A673 (cell line): ENCODE measurements at regions not wholly inside any gene's neighbourhood (a gene's known extent, or its start where the extent isn't known, plus 50 kb on each side); places are given as distances from the start of the nearest gene placed in this dataset.
"Not testable (repeated sequence)": the region's sequence is repeated elsewhere in the genome, so short reads cannot be mapped to it uniquely, and the experiment has no call there.

Experiments used
- BruUV-seq: library from RNA; stranded (reverse); fragments of 400-500 nt; replicated peaks from 2 replicates; lab custom pipeline; 2021; lab: Mats Ljungman, UMichigan
- CTCF ChIA-PET: fragments of 300-600 bp; sonication (Branson Sonifier 250); formaldehyde crosslinking; loops from one replicate; lab custom pipeline; 2022; ENCODE audit warnings: antibody characterized with exemption; lab: Charles Lee
- POLR2A ChIA-PET: fragments of 300-600 bp; sonication (Branson Sonifier 250); formaldehyde crosslinking; loops from one replicate; lab custom pipeline; 2022; ENCODE audit warnings: antibody characterized with exemption; ENCODE audit not compliant: low non-redundant PET; lab: Charles Lee
- DNase-seq: peaks from one replicate; pipeline ENCODE4 v3.0.0-alpha.2; 2015; ENCODE audit warnings: low spot score
- H3K27ac ChIP-seq: fragments of 200-600 bp; sonication (generic); 2 replicates; pipeline ENCODE4 v1.5.1; 2016; ENCODE audit warnings: mixed run types, low read depth, mild to moderate bottlenecking, mixed read lengths, antibody characterized with exemption, low read length; ENCODE audit not compliant: poor library complexity, severe bottlenecking
- H3K27me3 ChIP-seq: fragments of 200-600 bp; sonication (generic); replicated peaks from 2 replicates; pipeline ENCODE4 v1.6.1; 2017; ENCODE audit warnings: mixed run types, low read depth, mild to moderate bottlenecking, mixed read lengths, antibody characterized with exemption, low read length; ENCODE audit not compliant: insufficient read depth, poor library complexity
- H3K36me3 ChIP-seq: fragments of 200-600 bp; sonication (generic); 2 replicates; pipeline ENCODE4 v1.6.1; 2016; ENCODE audit warnings: mixed run types, mild to moderate bottlenecking, mixed read lengths, antibody characterized with exemption, low read length; ENCODE audit not compliant: insufficient read depth, poor library complexity, severe bottlenecking
- H3K4me1 ChIP-seq: fragments of 200-600 bp; sonication (generic); 2 replicates; pipeline ENCODE4 v1.6.1; 2017; ENCODE audit warnings: mixed run types, mild to moderate bottlenecking, mixed read lengths, antibody characterized with exemption, low read length; ENCODE audit not compliant: insufficient read depth, poor library complexity, severe bottlenecking
- H3K4me3 ChIP-seq: fragments of 200-600 bp; sonication (generic); 2 replicates; pipeline ENCODE4 v1.5.1; 2016; ENCODE audit warnings: low read depth, mixed run types, mild to moderate bottlenecking, mixed read lengths, low read length; ENCODE audit not compliant: poor library complexity, severe bottlenecking
- H3K9me3 ChIP-seq: fragments of 200-600 bp; sonication (generic); 2 replicates; pipeline ENCODE4 v1.6.1; 2016; ENCODE audit warnings: mixed run types, low read depth, mild to moderate bottlenecking, mixed read lengths, antibody characterized with exemption, low read length; ENCODE audit not compliant: poor library complexity, severe bottlenecking
- EZH2 ChIP-seq: fragments of 200-600 bp; sonication (generic); IDR thresholded peaks from 2 replicates; pipeline ENCODE4 v1.6.1; 2017; ENCODE audit warnings: borderline replicate concordance, low read depth, mild to moderate bottlenecking, mixed read lengths, antibody characterized with exemption, low read length; ENCODE audit not compliant: poor library complexity, severe bottlenecking
- intact Hi-C: fragments of 100-400 bp; cut with micrococcal nuclease; formaldehyde crosslinking; loops from one replicate; pipeline ENCODE4 v1.10.0; 2022; ENCODE audit not compliant: unreplicated experiment
- TF ChIP-seq, protein P1 (sequence below): fragments of 300-800, 200-600 bp; sonication (generic); conservative IDR thresholded peaks from 2 replicates; pipeline ENCODE4 v1.5.1; 2017; ENCODE audit warnings: low read depth, mild to moderate bottlenecking, antibody characterized with exemption, low read length, moderate library complexity, mixed read lengths

GRCh38 chr12:25705261-25705660 lies 152.2 kb upstream of the LMNTD1 start:
- intact Hi-C loops, result no loop called here
- H3K27me3 ChIP-seq, result no peaks in the 10 kb centered on the region
- no peaks in the 10 kb centered on the region for H3K36me3 ChIP-seq
- no TSS peak for BruUV-seq
- no peak overlapping the region for H3K4me3 ChIP-seq
- no peaks in the 10 kb centered on the region for H3K9me3 ChIP-seq
- no peak overlapping the region for H3K27ac ChIP-seq
- ChIA-PET POLR2A (no interaction called here), CTCF (no interaction called here)
- TF ChIP-seq, protein P1, sequence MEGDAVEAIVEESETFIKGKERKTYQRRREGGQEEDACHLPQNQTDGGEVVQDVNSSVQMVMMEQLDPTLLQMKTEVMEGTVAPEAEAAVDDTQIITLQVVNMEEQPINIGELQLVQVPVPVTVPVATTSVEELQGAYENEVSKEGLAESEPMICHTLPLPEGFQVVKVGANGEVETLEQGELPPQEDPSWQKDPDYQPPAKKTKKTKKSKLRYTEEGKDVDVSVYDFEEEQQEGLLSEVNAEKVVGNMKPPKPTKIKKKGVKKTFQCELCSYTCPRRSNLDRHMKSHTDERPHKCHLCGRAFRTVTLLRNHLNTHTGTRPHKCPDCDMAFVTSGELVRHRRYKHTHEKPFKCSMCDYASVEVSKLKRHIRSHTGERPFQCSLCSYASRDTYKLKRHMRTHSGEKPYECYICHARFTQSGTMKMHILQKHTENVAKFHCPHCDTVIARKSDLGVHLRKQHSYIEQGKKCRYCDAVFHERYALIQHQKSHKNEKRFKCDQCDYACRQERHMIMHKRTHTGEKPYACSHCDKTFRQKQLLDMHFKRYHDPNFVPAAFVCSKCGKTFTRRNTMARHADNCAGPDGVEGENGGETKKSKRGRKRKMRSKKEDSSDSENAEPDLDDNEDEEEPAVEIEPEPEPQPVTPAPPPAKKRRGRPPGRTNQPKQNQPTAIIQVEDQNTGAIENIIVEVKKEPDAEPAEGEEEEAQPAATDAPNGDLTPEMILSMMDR, result no peak
- no peak for TF ChIP-seq EZH2
- no peaks in the 10 kb centered on the region for H3K4me1 ChIP-seq
- DNase-seq, result no peak

- H3K36me3 ChIP-seq, DNase-seq, H3K9me3 ChIP-seq, BruUV-seq, H3K27me3 ChIP-seq, intact Hi-C loops, H3K4me1 ChIP-seq, H3K27ac ChIP-seq, CTCF ChIA-PET, H3K4me3 ChIP-seq, POLR2A ChIA-PET: not testable (repeated sequence)
Observed at GRCh38 chr12:25706646-25707045, 153.6 kb upstream of the LMNTD1 start.

DNA sequence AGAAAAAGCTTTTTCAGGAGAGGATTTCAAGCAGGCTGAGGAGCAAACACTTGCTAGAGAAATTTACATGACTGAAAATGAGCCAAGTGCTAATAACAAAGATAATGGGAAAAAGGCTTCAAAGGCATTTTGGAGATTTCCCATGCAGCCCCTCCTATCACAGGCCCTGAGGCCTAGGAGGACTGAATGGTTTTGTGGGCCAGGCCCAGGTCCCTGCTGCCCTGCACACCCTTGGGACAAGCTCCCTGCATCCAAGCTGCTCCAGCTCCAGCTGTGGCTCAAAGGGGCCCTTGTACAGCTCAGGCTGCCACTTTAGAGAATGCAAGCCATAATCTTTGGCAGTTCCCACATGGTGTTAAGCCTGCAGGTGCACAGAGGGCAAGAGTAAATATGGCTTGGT lies 154.0 kb upstream of the LMNTD1 start:
- no peak for DNase-seq
- no TSS peak for BruUV-seq
- H3K4me1 ChIP-seq, result no peaks in the 10 kb centered on the region
- no peak overlapping the region for H3K4me3 ChIP-seq
- intact Hi-C loops, result no loop called here
- H3K9me3 ChIP-seq, result peaks cover 3% of the 10 kb centered on the region
- no peaks in the 10 kb centered on the region for H3K27me3 ChIP-seq
- H3K36me3 ChIP-seq, result no peaks in the 10 kb centered on the region
- H3K27ac ChIP-seq, result no peak overlapping the region
- ChIA-PET POLR2A (no interaction called here), CTCF (no interaction called here)
- TF ChIP-seq, protein P1, result no peak
- no peak for TF ChIP-seq EZH2

- TF ChIP-seq EZH2, result no peak
- TF ChIP-seq, protein P1, result no peak
- no peaks in the 10 kb centered on the region for H3K27me3 ChIP-seq
Observed at GRCh38 chr12:25708661-25709060, 155.6 kb upstream of the LMNTD1 start.

More at GRCh38 chr12:25708661-25709060, 155.6 kb upstream of the LMNTD1 start:
- ChIA-PET POLR2A (no interaction called here), CTCF (interaction anchor here (0.5 kb wide), 1 partner anchor 320 kb away, joined by 3 read pairs; no protein-coding TSS in a partner anchor)
- H3K9me3 ChIP-seq, result peaks cover 3% of the 10 kb centered on the region
- no peak for DNase-seq
- no peaks in the 10 kb centered on the region for H3K4me1 ChIP-seq
- no TSS peak for BruUV-seq
- H3K36me3 ChIP-seq, result no peaks in the 10 kb centered on the region
- H3K4me3 ChIP-seq, result no peak overlapping the region
- intact Hi-C loops, result no loop called here
- H3K27ac ChIP-seq, result no peak overlapping the region
